ENCODE measurements at regions not wholly inside any gene's neighbourhood (a gene's known extent, or its start where the extent isn't known, plus 50 kb on each side); places are given as distances from the start of the nearest gene placed in this dataset.
"Not testable (repeated sequence)": the region's sequence is repeated elsewhere in the genome, so short reads cannot be mapped to it uniquely, and the experiment has no call there.

DNA sequence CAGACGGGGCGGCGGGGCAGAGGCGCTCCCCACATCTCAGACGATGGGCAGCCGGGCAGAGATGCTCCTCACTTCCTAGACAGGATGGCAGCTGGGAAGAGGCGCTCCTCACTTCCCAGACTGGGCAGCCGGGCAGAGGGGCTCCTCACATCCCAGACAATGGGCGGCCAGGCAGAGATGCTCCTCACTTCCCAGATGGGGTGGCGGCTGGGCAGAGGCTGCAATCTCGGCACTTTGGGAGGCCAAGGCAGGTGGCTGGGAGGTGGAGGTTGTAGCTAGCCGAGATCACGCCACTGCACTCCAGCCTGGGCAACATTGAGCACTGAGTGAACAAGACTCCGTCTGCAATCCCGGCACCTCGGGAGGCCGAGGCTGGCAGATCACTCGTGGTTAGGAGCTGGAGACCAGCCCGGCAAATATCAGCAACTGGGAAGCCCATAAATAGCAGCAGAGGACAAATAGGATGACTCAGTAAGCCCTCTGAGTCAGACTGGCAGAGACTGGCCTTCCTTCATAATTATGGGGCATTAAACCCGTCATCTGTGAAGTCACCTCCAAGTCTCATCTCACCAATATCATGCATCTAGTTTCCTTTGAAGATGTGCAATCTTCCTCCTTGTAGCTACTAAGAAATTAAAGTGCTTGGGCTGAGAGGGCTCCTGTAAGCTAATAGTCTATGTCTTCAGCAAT, 337.3 kb downstream of the GOLGA6L6 start:
- not testable (repeated sequence) for TF ChIP-seq SP1 (IDR thresholded peaks at IDR 0.05); HDGF (IDR thresholded peaks at IDR 0.05; ENCODE audit: borderline replicate concordance)

Measured in HEK293T (cell line).